ENCODE measurements at regions not wholly inside any gene's neighbourhood (a gene's known extent, or its start where the extent isn't known, plus 50 kb on each side); places are given as distances from the start of the nearest gene placed in this dataset.
"Not testable (repeated sequence)": the region's sequence is repeated elsewhere in the genome, so short reads cannot be mapped to it uniquely, and the experiment has no call there.

GRCh38 chr21:7916329-7917303 is 2604.8 kb upstream of the TPTE start:
- ChIA-PET CTCF (no interaction called here), POLR2A (no interaction called here)
- DNase-seq = no peak
- Mint-ChIP-seq H3K4me3 (no peak overlapping the region), H3K27me3 (no peaks in the 10 kb centered on the region), H3K4me1 (no peaks in the 10 kb centered on the region), H3K9me3 (no peaks in the 10 kb centered on the region), H3K27ac (no peak overlapping the region), H3K36me3 (ENCODE audit: low read depth) (peaks cover 35% of the 10 kb centered on the region)

DNA sequence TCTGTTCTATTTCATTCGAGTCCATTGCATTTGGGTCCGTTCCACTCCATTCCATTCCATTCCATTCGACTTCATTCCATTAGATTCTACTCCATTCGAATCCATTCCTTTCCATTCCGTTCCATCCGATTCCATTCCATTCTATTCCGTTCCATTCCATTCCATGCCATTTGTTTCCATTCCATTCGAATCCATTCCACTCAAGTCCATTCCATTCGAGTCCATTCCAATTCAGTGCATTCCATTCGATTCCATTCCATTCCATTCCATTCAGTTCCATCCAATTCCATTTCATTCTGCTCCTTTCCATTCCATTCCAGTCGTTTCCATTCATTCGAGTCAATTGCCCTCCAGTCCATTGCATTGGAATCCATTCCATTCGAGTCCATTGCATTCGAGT is 2603.7 kb upstream of the TPTE start:
- no peak for DNase-seq
- Mint-ChIP-seq H3K4me1 (no peaks in the 10 kb centered on the region), H3K4me3 (no peak overlapping the region), H3K27ac (no peak overlapping the region), H3K27me3 (no peaks in the 10 kb centered on the region), H3K36me3 (ENCODE audit: low read depth) (peaks cover 45% of the 10 kb centered on the region), H3K9me3 (no peaks in the 10 kb centered on the region)
- ChIA-PET POLR2A (no interaction called here), CTCF (no interaction called here)

GRCh38 chr21:7925918-7926582 is 2595.3 kb upstream of the TPTE start:
- DNase-seq, H3K27ac Mint-ChIP-seq, H3K4me1 Mint-ChIP-seq, POLR2A ChIA-PET, CTCF ChIA-PET, H3K9me3 Mint-ChIP-seq, H3K27me3 Mint-ChIP-seq, H3K4me3 Mint-ChIP-seq: not testable (repeated sequence)
- peaks cover 97% of the 10 kb centered on the region for H3K36me3 Mint-ChIP-seq (ENCODE audit: low read depth)

DNA sequence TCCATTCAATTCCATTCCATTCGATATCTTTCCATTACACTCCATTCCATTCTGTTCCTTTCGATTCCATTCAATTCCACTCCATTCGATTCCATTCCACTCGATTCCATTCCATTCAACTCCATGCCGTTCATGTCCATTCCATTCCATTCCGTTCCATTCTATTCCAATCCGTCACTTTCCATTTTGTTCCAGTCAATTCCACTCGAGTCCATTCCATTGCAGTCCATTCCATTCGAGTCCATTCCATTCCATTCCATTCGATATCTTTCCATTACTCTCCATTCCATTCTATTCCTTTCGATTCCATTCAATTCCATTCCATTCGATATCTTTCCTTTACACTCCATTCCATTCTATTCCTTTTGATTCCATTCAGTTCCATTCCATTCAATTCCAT is 2592.9 kb upstream of the TPTE start:
- H3K36me3 Mint-ChIP-seq (ENCODE audit: low read depth) = peaks cover 97% of the 10 kb centered on the region
- H3K4me1 Mint-ChIP-seq, CTCF ChIA-PET, H3K4me3 Mint-ChIP-seq, POLR2A ChIA-PET, H3K27ac Mint-ChIP-seq, DNase-seq, H3K27me3 Mint-ChIP-seq: not testable (repeated sequence)
- H3K9me3 Mint-ChIP-seq = peaks cover 19% of the 10 kb centered on the region

- Mint-ChIP-seq H3K36me3 (ENCODE audit: low read depth) (peaks cover 97% of the 10 kb centered on the region), H3K9me3 (peaks cover 30% of the 10 kb centered on the region)
- H3K27ac Mint-ChIP-seq, CTCF ChIA-PET, DNase-seq, H3K4me3 Mint-ChIP-seq, POLR2A ChIA-PET, H3K4me1 Mint-ChIP-seq, H3K27me3 Mint-ChIP-seq: not testable (repeated sequence)
Measured at GRCh38 chr21:7929586-7929985, 2591.8 kb upstream of the TPTE start.

DNA sequence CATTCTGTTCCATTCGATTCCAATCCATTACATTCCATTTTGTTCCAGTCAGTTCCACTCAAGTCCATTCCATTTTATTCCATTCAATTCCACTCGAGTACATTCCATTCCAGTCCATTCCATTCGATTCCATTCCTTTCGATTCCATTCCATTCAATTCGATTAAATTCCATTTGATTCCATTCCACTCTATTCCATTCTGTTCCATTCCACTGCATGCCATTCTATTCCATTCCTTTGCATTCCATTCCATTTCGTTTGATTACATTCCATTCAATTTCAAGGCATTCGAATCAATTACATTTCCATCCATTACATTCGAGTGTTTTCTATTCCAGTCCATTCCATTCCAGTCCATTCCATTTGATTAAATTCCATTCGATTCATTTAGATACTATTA is 2590.9 kb upstream of the TPTE start:
- H3K4me3 Mint-ChIP-seq, H3K27ac Mint-ChIP-seq, POLR2A ChIA-PET, DNase-seq, CTCF ChIA-PET, H3K27me3 Mint-ChIP-seq, H3K4me1 Mint-ChIP-seq: not testable (repeated sequence)
- Mint-ChIP-seq H3K36me3 (ENCODE audit: low read depth) (peaks cover 97% of the 10 kb centered on the region), H3K9me3 (peaks cover 38% of the 10 kb centered on the region)

DNA sequence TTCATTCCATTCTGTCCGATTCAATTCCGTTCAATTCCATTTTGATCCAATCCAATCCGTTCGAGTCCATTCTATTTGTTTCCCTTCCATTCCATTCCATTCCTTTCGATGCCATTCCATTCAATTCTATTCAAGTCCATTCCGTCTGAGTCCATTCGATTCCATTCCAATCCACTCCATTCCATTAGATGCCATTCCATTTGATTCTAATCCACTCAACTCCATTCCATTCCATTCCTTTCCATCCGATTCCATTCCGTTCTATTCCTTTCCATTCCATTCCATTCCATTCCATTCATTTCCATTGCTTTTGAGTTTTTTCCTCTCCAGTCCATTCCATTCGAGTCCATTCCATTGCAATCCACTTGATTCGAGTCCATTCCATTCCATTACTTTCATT is 2589.3 kb upstream of the TPTE start:
- H3K27me3 Mint-ChIP-seq, POLR2A ChIA-PET, H3K4me1 Mint-ChIP-seq, H3K27ac Mint-ChIP-seq, CTCF ChIA-PET, H3K4me3 Mint-ChIP-seq, DNase-seq: not testable (repeated sequence)
- Mint-ChIP-seq H3K36me3 (ENCODE audit: low read depth) (peaks cover 98% of the 10 kb centered on the region), H3K9me3 (peaks cover 55% of the 10 kb centered on the region)

DNA sequence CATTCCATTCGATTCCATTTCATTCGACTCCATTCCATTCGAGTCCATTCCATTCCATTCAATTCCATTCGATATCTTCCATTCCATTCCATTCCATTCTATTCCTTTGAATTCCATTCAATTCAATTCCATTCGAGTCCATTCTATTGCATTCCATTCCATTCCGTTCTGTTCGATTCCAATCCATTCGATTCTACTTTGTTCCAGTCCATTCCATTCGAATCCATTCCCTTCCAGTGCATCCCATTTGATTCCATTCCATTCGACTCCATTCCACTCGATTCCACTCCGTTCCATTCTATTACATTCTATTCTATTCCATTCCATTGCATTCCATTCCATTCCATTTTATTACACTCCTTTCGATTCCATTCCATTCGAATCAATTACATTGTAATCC is 2588.5 kb upstream of the TPTE start:
- POLR2A ChIA-PET, H3K4me1 Mint-ChIP-seq, CTCF ChIA-PET, H3K27me3 Mint-ChIP-seq, DNase-seq, H3K4me3 Mint-ChIP-seq, H3K27ac Mint-ChIP-seq: not testable (repeated sequence)
- Mint-ChIP-seq H3K36me3 (ENCODE audit: low read depth) (peaks cover 98% of the 10 kb centered on the region), H3K9me3 (peaks cover 62% of the 10 kb centered on the region)

- DNase-seq = no peak
- ChIA-PET CTCF (no interaction called here), POLR2A (no interaction called here)
- Mint-ChIP-seq H3K4me1 (no peaks in the 10 kb centered on the region), H3K4me3 (no peak overlapping the region), H3K36me3 (ENCODE audit: low read depth) (peaks cover 98% of the 10 kb centered on the region), H3K27ac (no peak overlapping the region), H3K9me3 (peaks cover 72% of the 10 kb centered on the region), H3K27me3 (no peaks in the 10 kb centered on the region)
Measured at GRCh38 chr21:7933923-7934322, 2587.5 kb upstream of the TPTE start.

GRCh38 chr21:7937297-7937696 is 2584.1 kb upstream of the TPTE start:
- H3K9me3 Mint-ChIP-seq = peaks cover 99% of the 10 kb centered on the region

GRCh38 chr21:7938223-7938622 is 2583.2 kb upstream of the TPTE start:
- CTCF ChIA-PET, H3K27ac Mint-ChIP-seq, H3K4me1 Mint-ChIP-seq, H3K4me3 Mint-ChIP-seq, H3K27me3 Mint-ChIP-seq, POLR2A ChIA-PET, DNase-seq: not testable (repeated sequence)
- peaks cover 99% of the 10 kb centered on the region for H3K9me3 Mint-ChIP-seq
- peaks cover 99% of the 10 kb centered on the region for H3K36me3 Mint-ChIP-seq (ENCODE audit: low read depth)

More at GRCh38 chr21:7937297-7937696, 2584.1 kb upstream of the TPTE start:
- H3K4me1 Mint-ChIP-seq, CTCF ChIA-PET, DNase-seq, H3K4me3 Mint-ChIP-seq, H3K27ac Mint-ChIP-seq, POLR2A ChIA-PET, H3K27me3 Mint-ChIP-seq: not testable (repeated sequence)
- H3K36me3 Mint-ChIP-seq (ENCODE audit: low read depth) = peaks cover 99% of the 10 kb centered on the region

- POLR2A ChIA-PET, CTCF ChIA-PET, DNase-seq, H3K27ac Mint-ChIP-seq, H3K4me3 Mint-ChIP-seq, H3K27me3 Mint-ChIP-seq, H3K4me1 Mint-ChIP-seq: not testable (repeated sequence)
- Mint-ChIP-seq H3K9me3 (peaks cover 98% of the 10 kb centered on the region), H3K36me3 (ENCODE audit: low read depth) (peaks cover 98% of the 10 kb centered on the region)
Measured at GRCh38 chr21:7941432-7941831, 2580.0 kb upstream of the TPTE start.

GRCh38 chr21:7942219-7942618 is 2579.2 kb upstream of the TPTE start:
- H3K27me3 Mint-ChIP-seq = not testable (repeated sequence)
- H3K36me3 Mint-ChIP-seq (ENCODE audit: low read depth) = peaks cover 99% of the 10 kb centered on the region

GRCh38 chr21:7943534-7943933 is 2577.8 kb upstream of the TPTE start:
- H3K27ac Mint-ChIP-seq, H3K4me3 Mint-ChIP-seq, H3K4me1 Mint-ChIP-seq, POLR2A ChIA-PET, DNase-seq, H3K27me3 Mint-ChIP-seq, CTCF ChIA-PET: not testable (repeated sequence)
- Mint-ChIP-seq H3K36me3 (ENCODE audit: low read depth) (peaks cover 99% of the 10 kb centered on the region), H3K9me3 (peaks cover 99% of the 10 kb centered on the region)

More at GRCh38 chr21:7942219-7942618, 2579.2 kb upstream of the TPTE start:
- H3K27ac Mint-ChIP-seq, CTCF ChIA-PET, DNase-seq, H3K4me3 Mint-ChIP-seq, H3K4me1 Mint-ChIP-seq, POLR2A ChIA-PET: not testable (repeated sequence)
- peaks cover 98% of the 10 kb centered on the region for H3K9me3 Mint-ChIP-seq
